Keratinocyte (primary cell): ENCODE measurements at regions not wholly inside any gene's neighbourhood (a gene's known extent, or its start where the extent isn't known, plus 50 kb on each side); places are given as distances from the start of the nearest gene placed in this dataset.

Experiments
- CTCF ChIP-seq, 3 experiments: IDR thresholded peaks in 1 of 3; conservative IDR thresholded peaks in 1 of 3; optimal IDR thresholded peaks in 1 of 3; 2 replicates in 2 of 3; 3 replicates in 1 of 3; pipeline versions ENCODE3 to v1.5.1; 2011; ENCODE audit warnings: low read length in 3 of 3, mild to moderate bottlenecking in 3 of 3, moderate library complexity in 2 of 3, control low read depth in 1 of 3, inconsistent platforms in 1 of 3; ENCODE audit not compliant: insufficient read depth in 2 of 3; ENCODE audit errors: extremely low read depth in 1 of 3
- EZH2 ChIP-seq: IDR thresholded peaks from one replicate; pipeline ENCODE4 v1.6.1; 2012; ENCODE audit warnings: inconsistent platforms, mild to moderate bottlenecking, low read length, moderate library complexity

GRCh38 chr10:131700506-131700905 lies 200.3 kb upstream of the PPP2R2D start:
- TF ChIP-seq CTCF (optimal IDR thresholded peaks at IDR 0.05 in 1 of 3, IDR thresholded peaks at IDR 0.05 in 1 of 3, conservative IDR thresholded peaks at IDR 0.05 in 1 of 3; ENCODE audit: extremely low read depth in 1 of 3, insufficient read depth in 2 of 3, low read length in 3 of 3) (no peak), EZH2 (no peak)
